Neural cell (in vitro differentiated cells): ENCODE measurements at regions not wholly inside any gene's neighbourhood (a gene's known extent, or its start where the extent isn't known, plus 50 kb on each side); places are given as distances from the start of the nearest gene placed in this dataset.

Experiments
- H2AFZ ChIP-seq: fragments of 200-600, 300-800 bp; sonication (generic), shearing (Covaris generic); 2 replicates; pipeline ENCODE4 v1.6.0; 2014; ENCODE audit warnings: low read depth, mild to moderate bottlenecking, antibody characterized with exemption, low read length, moderate library complexity
- H3F3A ChIP-seq: fragments of 200-600 bp; shearing (Covaris generic); 2 replicates; pipeline ENCODE4 v1.6.1; 2016; ENCODE audit warnings: mild to moderate bottlenecking, moderate library complexity, mixed read lengths, antibody characterized with exemption, low read length; ENCODE audit not compliant: insufficient read depth, poor library complexity, severe bottlenecking
- H3K27ac ChIP-seq: fragments of 200-600, 300-800 bp; sonication (generic), shearing (Covaris generic); 2 replicates; pipeline ENCODE4 v1.5.1; 2014; ENCODE audit warnings: mild to moderate bottlenecking, low read length, moderate library complexity
- H3K27me3 ChIP-seq: fragments of 300-800, 200-600 bp; sonication (generic), shearing (Covaris generic); 2 replicates; pipeline ENCODE4 v1.6.0; 2014; ENCODE audit warnings: mild to moderate bottlenecking, low read depth, low read length, moderate library complexity; ENCODE audit not compliant: insufficient read depth
- H3K36me3 ChIP-seq: fragments of 300-800, 200-600 bp; sonication (generic), shearing (Covaris generic); 2 replicates; pipeline ENCODE4 v1.5.1; 2014; ENCODE audit warnings: mild to moderate bottlenecking, antibody characterized with exemption, low read length, moderate library complexity; ENCODE audit not compliant: insufficient read depth
- H3K4me2 ChIP-seq: fragments of 300-800, 200-600 bp; sonication (generic), shearing (Covaris generic); 2 replicates; pipeline ENCODE4 v1.6.0; 2014; ENCODE audit warnings: mild to moderate bottlenecking, low read length
- H3K4me3 ChIP-seq: fragments of 300-800, 200-600 bp; sonication (generic), shearing (Covaris generic); 2 replicates; pipeline ENCODE4 v1.5.1; 2014; ENCODE audit warnings: mild to moderate bottlenecking, low read length, moderate library complexity
- H3K79me2 ChIP-seq: fragments of 200-600 bp; shearing (Covaris generic); replicated peaks from 2 replicates; pipeline ENCODE4 v1.6.0; 2014; ENCODE audit warnings: mild to moderate bottlenecking, low read length, moderate library complexity; ENCODE audit not compliant: insufficient read depth
- H3K9ac ChIP-seq: fragments of 300-800, 200-600 bp; sonication (generic), shearing (Covaris generic); 2 replicates; pipeline ENCODE4 v1.6.1; 2016; ENCODE audit warnings: mild to moderate bottlenecking, low read length, mixed read lengths
- H3K9me2 ChIP-seq: fragments of 200-600 bp; shearing (Covaris generic); 2 replicates; pipeline ENCODE4 v1.6.1; 2016; ENCODE audit warnings: mild to moderate bottlenecking, low read length, mixed read lengths; ENCODE audit not compliant: insufficient read depth
- H3K9me3 ChIP-seq: fragments of 200-600, 300-800 bp; sonication (generic), shearing (Covaris generic); 2 replicates; pipeline ENCODE4 v1.6.1; 2016; ENCODE audit warnings: mild to moderate bottlenecking, mixed run types, low read length, moderate library complexity, mixed read lengths
- H4K20me1 ChIP-seq: fragments of 200-600 bp; shearing (Covaris generic); 2 replicates; pipeline ENCODE4 v1.6.1; 2016; ENCODE audit warnings: mild to moderate bottlenecking, mixed run types; ENCODE audit not compliant: insufficient read depth
- EZH2 ChIP-seq: fragments of 200-600, 300-800 bp; shearing (Covaris generic), sonication (generic); IDR thresholded peaks from 2 replicates; pipeline ENCODE4 v1.6.1; 2014; ENCODE audit warnings: antibody characterized with exemption, low read length, borderline replicate concordance, mild to moderate bottlenecking; ENCODE audit not compliant: insufficient read depth, poor library complexity, severe bottlenecking
- MXI1 ChIP-seq: fragments of 450-650 bp; conservative IDR thresholded peaks from 2 replicates; pipeline ENCODE4 v1.6.1; 2014; ENCODE audit warnings: antibody characterized with exemption, mild to moderate bottlenecking; ENCODE audit not compliant: poor library complexity, severe bottlenecking
- POLR2AphosphoS5 ChIP-seq: IDR thresholded peaks from 2 replicates; pipeline ENCODE4 v1.6.1; 2012
- SMC3 ChIP-seq: fragments of 450-650 bp; conservative IDR thresholded peaks from 2 replicates; pipeline ENCODE4 v1.6.1; 2014; ENCODE audit warnings: antibody characterized with exemption, mild to moderate bottlenecking, moderate library complexity; ENCODE audit not compliant: poor library complexity
- TF ChIP-seq, protein P1 (sequence below): IDR thresholded peaks from 2 replicates; pipeline ENCODE4 v1.6.1; 2012; ENCODE audit warnings: borderline replicate concordance
- TF ChIP-seq, protein P2 (sequence below): fragments of 450-650 bp; IDR thresholded peaks from 2 replicates; pipeline ENCODE4 v1.5.1; 2014; ENCODE audit warnings: antibody characterized with exemption, mild to moderate bottlenecking, moderate library complexity; ENCODE audit not compliant: poor library complexity, severe bottlenecking

DNA sequence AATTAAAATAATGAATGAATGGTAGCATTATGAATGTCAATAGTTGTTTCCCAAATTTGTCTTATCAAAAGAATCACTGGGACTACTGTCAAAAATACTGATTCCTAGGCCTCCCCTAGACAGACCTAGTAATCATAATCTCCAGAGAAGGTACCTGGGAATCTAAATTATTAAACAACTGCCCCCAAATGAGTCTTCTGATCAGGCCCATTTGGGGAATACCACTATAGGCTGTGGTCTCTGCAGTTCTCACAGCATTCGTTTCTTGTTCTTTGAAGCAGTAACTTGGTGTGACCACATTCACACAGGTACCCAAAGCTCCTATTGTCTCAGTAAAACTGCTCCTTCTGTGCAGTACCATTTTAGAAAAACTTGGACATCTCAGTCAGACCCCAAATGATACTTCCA, 230.9 kb downstream of the PIK3R1 start:
- TF ChIP-seq POLR2AphosphoS5 (no peak), SMC3 (no peak), EZH2 (no peak)
- TF ChIP-seq, protein P1, sequence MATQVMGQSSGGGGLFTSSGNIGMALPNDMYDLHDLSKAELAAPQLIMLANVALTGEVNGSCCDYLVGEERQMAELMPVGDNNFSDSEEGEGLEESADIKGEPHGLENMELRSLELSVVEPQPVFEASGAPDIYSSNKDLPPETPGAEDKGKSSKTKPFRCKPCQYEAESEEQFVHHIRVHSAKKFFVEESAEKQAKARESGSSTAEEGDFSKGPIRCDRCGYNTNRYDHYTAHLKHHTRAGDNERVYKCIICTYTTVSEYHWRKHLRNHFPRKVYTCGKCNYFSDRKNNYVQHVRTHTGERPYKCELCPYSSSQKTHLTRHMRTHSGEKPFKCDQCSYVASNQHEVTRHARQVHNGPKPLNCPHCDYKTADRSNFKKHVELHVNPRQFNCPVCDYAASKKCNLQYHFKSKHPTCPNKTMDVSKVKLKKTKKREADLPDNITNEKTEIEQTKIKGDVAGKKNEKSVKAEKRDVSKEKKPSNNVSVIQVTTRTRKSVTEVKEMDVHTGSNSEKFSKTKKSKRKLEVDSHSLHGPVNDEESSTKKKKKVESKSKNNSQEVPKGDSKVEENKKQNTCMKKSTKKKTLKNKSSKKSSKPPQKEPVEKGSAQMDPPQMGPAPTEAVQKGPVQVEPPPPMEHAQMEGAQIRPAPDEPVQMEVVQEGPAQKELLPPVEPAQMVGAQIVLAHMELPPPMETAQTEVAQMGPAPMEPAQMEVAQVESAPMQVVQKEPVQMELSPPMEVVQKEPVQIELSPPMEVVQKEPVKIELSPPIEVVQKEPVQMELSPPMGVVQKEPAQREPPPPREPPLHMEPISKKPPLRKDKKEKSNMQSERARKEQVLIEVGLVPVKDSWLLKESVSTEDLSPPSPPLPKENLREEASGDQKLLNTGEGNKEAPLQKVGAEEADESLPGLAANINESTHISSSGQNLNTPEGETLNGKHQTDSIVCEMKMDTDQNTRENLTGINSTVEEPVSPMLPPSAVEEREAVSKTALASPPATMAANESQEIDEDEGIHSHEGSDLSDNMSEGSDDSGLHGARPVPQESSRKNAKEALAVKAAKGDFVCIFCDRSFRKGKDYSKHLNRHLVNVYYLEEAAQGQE: no peak
- TF ChIP-seq, protein P2, sequence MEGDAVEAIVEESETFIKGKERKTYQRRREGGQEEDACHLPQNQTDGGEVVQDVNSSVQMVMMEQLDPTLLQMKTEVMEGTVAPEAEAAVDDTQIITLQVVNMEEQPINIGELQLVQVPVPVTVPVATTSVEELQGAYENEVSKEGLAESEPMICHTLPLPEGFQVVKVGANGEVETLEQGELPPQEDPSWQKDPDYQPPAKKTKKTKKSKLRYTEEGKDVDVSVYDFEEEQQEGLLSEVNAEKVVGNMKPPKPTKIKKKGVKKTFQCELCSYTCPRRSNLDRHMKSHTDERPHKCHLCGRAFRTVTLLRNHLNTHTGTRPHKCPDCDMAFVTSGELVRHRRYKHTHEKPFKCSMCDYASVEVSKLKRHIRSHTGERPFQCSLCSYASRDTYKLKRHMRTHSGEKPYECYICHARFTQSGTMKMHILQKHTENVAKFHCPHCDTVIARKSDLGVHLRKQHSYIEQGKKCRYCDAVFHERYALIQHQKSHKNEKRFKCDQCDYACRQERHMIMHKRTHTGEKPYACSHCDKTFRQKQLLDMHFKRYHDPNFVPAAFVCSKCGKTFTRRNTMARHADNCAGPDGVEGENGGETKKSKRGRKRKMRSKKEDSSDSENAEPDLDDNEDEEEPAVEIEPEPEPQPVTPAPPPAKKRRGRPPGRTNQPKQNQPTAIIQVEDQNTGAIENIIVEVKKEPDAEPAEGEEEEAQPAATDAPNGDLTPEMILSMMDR: no peak
- Histone ChIP-seq H2AFZ (no peak overlapping the region), H4K20me1 (no peaks in the 10 kb centered on the region), H3K27ac (no peak overlapping the region), H3K4me2 (no peak overlapping the region), H3K9ac (no peak overlapping the region), H3K9me2 (no peaks in the 10 kb centered on the region), H3K4me3 (no peak overlapping the region), H3K36me3 (no peaks in the 10 kb centered on the region), H3K27me3 (no peaks in the 10 kb centered on the region), H3F3A (no peaks in the 10 kb centered on the region), H3K9me3 (no peaks in the 10 kb centered on the region), H3K79me2 (no peaks in the 10 kb centered on the region)

DNA sequence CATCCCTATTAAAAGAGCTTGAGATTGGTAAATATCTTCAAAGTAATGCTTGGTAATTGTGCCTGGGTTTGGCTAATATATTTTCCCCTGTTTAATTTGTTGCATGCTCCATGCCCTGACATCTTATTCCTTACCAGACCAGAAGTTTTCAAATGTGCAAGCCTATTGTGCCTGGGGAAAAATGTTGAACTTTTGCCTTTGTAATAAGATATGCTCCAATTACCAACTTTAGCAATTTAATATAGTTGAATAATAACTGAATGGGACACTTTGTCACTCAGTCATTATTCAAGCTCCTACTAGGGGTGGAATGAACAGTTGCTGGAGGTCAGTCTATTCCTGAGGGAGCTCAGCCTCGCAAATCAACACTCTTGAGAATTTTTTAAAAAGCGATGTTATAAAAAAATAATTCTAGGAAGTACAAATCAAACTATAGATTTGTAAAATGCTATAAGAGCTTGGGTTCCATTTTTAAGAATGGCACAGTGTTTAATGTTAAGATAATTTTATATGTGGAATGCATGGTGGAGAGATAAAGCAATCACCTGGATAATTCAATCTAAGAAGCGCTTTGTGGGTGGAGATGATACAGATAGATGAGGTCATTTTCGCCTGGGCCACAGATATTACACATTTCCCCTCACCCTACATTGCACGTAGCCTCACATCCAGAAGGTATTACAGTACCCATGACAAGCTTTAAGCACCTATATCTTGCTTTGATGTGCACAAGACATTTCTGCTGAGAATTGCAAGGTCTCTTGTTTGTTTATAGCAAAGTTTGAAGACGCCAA, 231.8 kb downstream of the PIK3R1 start:
- Histone ChIP-seq H3K4me2 (no peak overlapping the region), H2AFZ (no peak overlapping the region), H3K9ac (no peak overlapping the region), H3K27me3 (no peaks in the 10 kb centered on the region), H3K79me2 (no peaks in the 10 kb centered on the region), H4K20me1 (no peaks in the 10 kb centered on the region), H3F3A (no peaks in the 10 kb centered on the region), H3K9me2 (no peaks in the 10 kb centered on the region), H3K9me3 (no peaks in the 10 kb centered on the region), H3K36me3 (no peaks in the 10 kb centered on the region), H3K27ac (no peak overlapping the region), H3K4me3 (no peak overlapping the region)
- TF ChIP-seq SMC3: no peak
- TF ChIP-seq MXI1: no peak
- TF ChIP-seq, protein P2: no peak
- TF ChIP-seq, protein P1: no peak
